Adrenal gland (tissue), 9 donors: ENCODE measurements at regions not wholly inside any gene's neighbourhood (a gene's known extent, or its start where the extent isn't known, plus 50 kb on each side); places are given as distances from the start of the nearest gene placed in this dataset.

Source experiments
- DNase-seq, 7 donors: peaks; one replicate each; pipeline ENCODE4 v3.0.0-alpha.2; 2019 to 2020
- H3K27ac ChIP-seq, 5 donors: fragments of 200-600 bp; sonication (generic) in 4 of 5; 1 replicate in 3 of 5; 2 replicates in 2 of 5; pipeline versions ENCODE4 v1.5.1 to v1.8.0; 2016 to 2020; ENCODE audit warnings: mild to moderate bottlenecking in 1 of 5
- H3K27me3 ChIP-seq: fragments of 200-600 bp; 2 replicates; pipeline ENCODE4 v1.8.0; 2021
- H3K36me3 ChIP-seq, 2 donors: fragments of 200-600 bp; replicated peaks in 1 of 2; 1 replicate in 1 of 2; 2 replicates in 1 of 2; pipeline versions ENCODE4 v1.5.1 to v1.8.0; 2018 to 2022
- H3K4me1 ChIP-seq, 2 donors: fragments of 200-600 bp; replicated peaks in 1 of 2; 1 replicate in 1 of 2; 2 replicates in 1 of 2; pipeline versions ENCODE4 v1.5.1 to v1.8.0; 2018 to 2021
- H3K4me3 ChIP-seq, 4 donors: fragments of 200-600 bp; sonication (generic) in 3 of 4; one replicate each; pipeline ENCODE4 v1.5.1; 2016 to 2018
- H3K9me3 ChIP-seq, 3 donors: fragments of 200-600 bp; sonication (generic) in 1 of 3; replicated peaks in 1 of 3; 1 replicate in 2 of 3; 2 replicates in 1 of 3; pipeline versions ENCODE4 v1.5.1 to v1.8.0; 2016 to 2021
- POLR2A ChIP-seq, 2 donors: fragments of 450-650 bp; IDR thresholded peaks; one replicate each; pipeline ENCODE4 v1.6.1; 2017; ENCODE audit warnings: antibody characterized with exemption in 2 of 2, mild to moderate bottlenecking in 2 of 2, moderate library complexity in 1 of 2
- WGBS, 4 donors: extraction: QIAGEN DNeasy Blood & Tissue Kit in 2 of 4; methylation state at CpG; one replicate each; pipeline versions ENCODE4 v1.1.5 to v1.1.7; 2013 to 2017; 5-methylcytosine and 5-hydroxymethylcytosine counted together
- intact Hi-C, 2 donors: fragments of 100-400 bp; cut with DNase I; formaldehyde crosslinking; loops; one replicate each; pipeline versions ENCODE4 v1.14.1 to v1.15.0; 2022 to 2023
- TF ChIP-seq, protein P1 (sequence below), 6 experiments: fragments of 450-650 bp in 4 of 6; fragments of 200-600 bp in 2 of 6; sonication (generic) in 1 of 6; IDR thresholded peaks; 1 replicate in 5 of 6; 2 replicates in 1 of 6; pipeline versions ENCODE4 v1.5.1 to v1.8.0; 2016 to 2021; ENCODE audit warnings: antibody characterized with exemption in 6 of 6, mild to moderate bottlenecking in 2 of 6, moderate library complexity in 1 of 6
- donor health status: healthy with polysubstance abuse.
- donor health status: Bipolar disorder and iron deficiency.
- donor health status: DM: yes; HTN: yes; CAD: no.
- donor health status: DM: no; HTN: no; CAD: no.
- donor health status: DM: no; HTN: no; CAD: no.

DNA sequence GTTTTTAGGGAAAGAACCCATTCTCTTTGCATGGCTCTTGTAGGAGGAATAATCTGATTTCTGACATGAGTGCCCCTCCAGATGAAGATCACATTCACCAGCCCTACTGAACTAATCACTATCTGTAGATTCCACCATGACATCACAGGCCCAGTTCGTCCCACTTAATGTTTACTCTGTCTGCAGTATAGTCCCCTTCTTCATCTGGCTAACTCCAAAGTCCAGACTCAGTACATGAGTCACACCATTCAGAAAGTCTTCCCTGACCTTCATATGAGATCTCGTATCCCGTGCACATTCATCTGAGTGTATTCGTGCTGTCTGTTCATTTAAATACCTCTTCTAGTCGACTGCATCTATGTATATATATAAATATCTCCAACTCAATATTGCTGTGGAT, 366.5 kb upstream of the AKR1E2 start:
- Histone ChIP-seq H3K36me3 (no peaks in the 10 kb centered on the region), H3K9me3 (no peaks in the 10 kb centered on the region), H3K4me1 (no peaks in the 10 kb centered on the region), H3K27me3 (no peaks in the 10 kb centered on the region), H3K4me3 (no peak overlapping the region), H3K27ac (no peak overlapping the region)
- TF ChIP-seq POLR2A (IDR thresholded peaks at IDR 0.05), result no peak
- TF ChIP-seq, protein P1, sequence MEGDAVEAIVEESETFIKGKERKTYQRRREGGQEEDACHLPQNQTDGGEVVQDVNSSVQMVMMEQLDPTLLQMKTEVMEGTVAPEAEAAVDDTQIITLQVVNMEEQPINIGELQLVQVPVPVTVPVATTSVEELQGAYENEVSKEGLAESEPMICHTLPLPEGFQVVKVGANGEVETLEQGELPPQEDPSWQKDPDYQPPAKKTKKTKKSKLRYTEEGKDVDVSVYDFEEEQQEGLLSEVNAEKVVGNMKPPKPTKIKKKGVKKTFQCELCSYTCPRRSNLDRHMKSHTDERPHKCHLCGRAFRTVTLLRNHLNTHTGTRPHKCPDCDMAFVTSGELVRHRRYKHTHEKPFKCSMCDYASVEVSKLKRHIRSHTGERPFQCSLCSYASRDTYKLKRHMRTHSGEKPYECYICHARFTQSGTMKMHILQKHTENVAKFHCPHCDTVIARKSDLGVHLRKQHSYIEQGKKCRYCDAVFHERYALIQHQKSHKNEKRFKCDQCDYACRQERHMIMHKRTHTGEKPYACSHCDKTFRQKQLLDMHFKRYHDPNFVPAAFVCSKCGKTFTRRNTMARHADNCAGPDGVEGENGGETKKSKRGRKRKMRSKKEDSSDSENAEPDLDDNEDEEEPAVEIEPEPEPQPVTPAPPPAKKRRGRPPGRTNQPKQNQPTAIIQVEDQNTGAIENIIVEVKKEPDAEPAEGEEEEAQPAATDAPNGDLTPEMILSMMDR (IDR thresholded peaks at IDR 0.05), result no peak
- no peak for DNase-seq
- intact Hi-C loops, result no loop called here
- 42 to 62% (median 51%) methylated on average over 5 of the region's 5 CpGs for WGBS, 4 donors

- Histone ChIP-seq H3K9me3 (no peaks in the 10 kb centered on the region), H3K27ac (no peak overlapping the region), H3K4me3 (no peak overlapping the region), H3K4me1 (no peaks in the 10 kb centered on the region), H3K27me3 (no peaks in the 10 kb centered on the region), H3K36me3 (no peaks in the 10 kb centered on the region)
- no peak for DNase-seq
- 63 to 80% (median 67%) methylated on average over 8 to 14 of the region's 14 CpGs for WGBS, 4 donors
- TF ChIP-seq, protein P1 (IDR thresholded peaks at IDR 0.05), result no peak
- no peak for TF ChIP-seq POLR2A (IDR thresholded peaks at IDR 0.05)
- intact Hi-C loops, result no loop called here
Observed at GRCh38 chr10:4457597-4457996, 368.4 kb upstream of the AKR1E2 start.

DNA sequence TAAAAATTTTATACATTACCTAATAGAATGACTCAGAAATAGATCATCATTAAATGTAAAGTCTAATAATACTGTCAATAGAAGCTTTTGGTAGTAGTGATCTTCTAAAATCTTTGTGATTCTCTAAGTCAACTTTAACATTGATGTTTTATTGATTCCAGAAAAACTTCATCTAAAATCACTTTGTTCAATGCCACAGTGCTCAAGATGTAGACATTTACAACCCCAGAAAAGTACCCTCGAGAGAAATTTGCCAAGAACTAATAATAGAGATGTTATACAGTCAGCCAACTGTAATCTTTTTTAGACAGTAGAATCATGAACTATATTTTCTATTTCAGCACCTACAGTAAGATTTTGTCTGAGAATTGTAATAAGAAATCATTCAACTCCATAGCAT, 369.2 kb upstream of the AKR1E2 start:
- Histone ChIP-seq H3K4me3 (no peak overlapping the region), H3K9me3 (no peaks in the 10 kb centered on the region), H3K36me3 (no peaks in the 10 kb centered on the region), H3K27ac (no peak overlapping the region), H3K27me3 (no peaks in the 10 kb centered on the region), H3K4me1 (no peaks in the 10 kb centered on the region)
- TF ChIP-seq, protein P1 (IDR thresholded peaks at IDR 0.05), result no peak
- TF ChIP-seq POLR2A (IDR thresholded peaks at IDR 0.05), result no peak
- WGBS, 4 donors, result 62 to 69% (median 65%) methylated on average over 1 of the region's 1 CpG
- no peak for DNase-seq
- intact Hi-C loops, result no loop called here

DNA sequence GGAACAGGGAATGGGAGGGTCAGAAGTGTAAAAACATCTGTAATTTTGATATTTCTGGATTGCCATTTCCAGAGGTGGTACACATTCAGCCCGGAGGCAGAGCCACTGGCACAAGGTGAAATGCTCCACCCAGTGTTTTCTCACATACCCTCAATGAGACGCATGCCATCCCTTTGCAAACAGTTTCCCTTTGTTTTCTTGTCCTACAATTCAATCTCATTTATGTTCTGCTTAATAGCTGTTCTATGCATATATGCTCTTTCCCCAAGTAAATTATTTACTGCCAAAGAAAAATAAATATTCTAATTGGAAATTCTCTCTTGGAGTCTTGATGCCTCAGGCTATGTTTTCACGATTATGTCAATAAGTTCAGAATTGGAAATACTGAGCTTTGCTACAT, 369.7 kb upstream of the AKR1E2 start:
- TF ChIP-seq, protein P1 (IDR thresholded peaks at IDR 0.05), result no peak
- no peak for TF ChIP-seq POLR2A (IDR thresholded peaks at IDR 0.05)
- intact Hi-C loops, result no loop called here
- Histone ChIP-seq H3K4me3 (no peak overlapping the region), H3K36me3 (no peaks in the 10 kb centered on the region), H3K27me3 (no peaks in the 10 kb centered on the region), H3K27ac (no peak overlapping the region), H3K4me1 (no peaks in the 10 kb centered on the region), H3K9me3 (no peaks in the 10 kb centered on the region)
- 76 to 88% (median 84%) methylated on average over 3 of the region's 3 CpGs for WGBS, 4 donors
- DNase-seq, result no peak
